NT2/D1 (cell line): ENCODE measurements at regions not wholly inside any gene's neighbourhood (a gene's known extent, or its start where the extent isn't known, plus 50 kb on each side); places are given as distances from the start of the nearest gene placed in this dataset.

Experiments
- SUZ12 ChIP-seq: IDR thresholded peaks from 2 replicates; pipeline ENCODE4 v1.6.1; 2011; ENCODE audit not compliant: insufficient read length, insufficient read depth; ENCODE audit errors: extremely low read depth
- ZNF274 ChIP-seq: IDR thresholded peaks from 2 replicates; pipeline ENCODE4 v1.6.1; 2011; ENCODE audit warnings: mild to moderate bottlenecking, low read depth, low read length

GRCh38 chr6:4372866-4373265, 237.5 kb upstream of the ECI2 start:
- TF ChIP-seq ZNF274 (no peak), SUZ12 (no peak)
